ENCODE measurements at regions not wholly inside any gene's neighbourhood (a gene's known extent, or its start where the extent isn't known, plus 50 kb on each side); places are given as distances from the start of the nearest gene placed in this dataset.

- H2AFZ ChIP-seq (ENCODE audit: low read length): no peak overlapping the region
- H3K4me1 ChIP-seq (ENCODE audit: insufficient read depth, low read length): peaks cover 3% of the 10 kb centered on the region; the same call in 1 of the 2 replicates
- H3K18ac ChIP-seq (ENCODE audit: insufficient read length, low read depth, low read length): no peak overlapping the region
- no peak overlapping the region for H2BK5ac ChIP-seq (ENCODE audit: insufficient read length, low read length)
- H3K9me3 ChIP-seq (ENCODE audit: control insufficient read depth, low read depth, low read length): no peaks in the 10 kb centered on the region
- Mint-ChIP-seq H3K9me3 (no peaks in the 10 kb centered on the region; a peak in 1 of 5 replicates), H3K4me1 (peaks cover 20 to 25% of the 10 kb centered on the region in 2 experiments), H3K4me3 (no peak overlapping the region), H3K27ac (no peak overlapping the region), H3K36me3 (ENCODE audit: insufficient read depth in 1 of 3, low read depth in 3 of 3) (no peaks in the 10 kb centered on the region), H3K27me3 (ENCODE audit: low read depth) (no peaks in the 10 kb centered on the region)
- H3K23me2 ChIP-seq (ENCODE audit: insufficient read length, low read depth, low read length, poor library complexity, severe bottlenecking): no peaks in the 10 kb centered on the region
- H4K20me1 ChIP-seq (ENCODE audit: control insufficient read depth, insufficient read depth, insufficient read length): no peaks in the 10 kb centered on the region
- no peaks in the 10 kb centered on the region for H3K79me1 ChIP-seq (ENCODE audit: insufficient read depth, low read depth, low read length, poor library complexity, severe bottlenecking)
- H3K79me2 ChIP-seq (ENCODE audit: insufficient read depth, low read length): no peaks in the 10 kb centered on the region
- no peak overlapping the region for H3K14ac ChIP-seq (ENCODE audit: insufficient read depth, low read length)
- no peak overlapping the region for H3K9ac ChIP-seq (ENCODE audit: extremely low read depth, insufficient read length, low read length)
- H3K27me3 ChIP-seq (ENCODE audit: insufficient read depth, low read length): no peaks in the 10 kb centered on the region
- no peak overlapping the region for H3K4me2 ChIP-seq (ENCODE audit: insufficient read depth, insufficient read length, low read length)
- no peak for DNase-seq
- no peak overlapping the region for H4K5ac ChIP-seq (ENCODE audit: insufficient read length, low read depth, low read length)
- H4K8ac ChIP-seq (replicated peaks; ENCODE audit: insufficient read length, low read depth, low read length): no peak overlapping the region
- no peak overlapping the region for H3K56ac ChIP-seq (ENCODE audit: insufficient read length, low read depth, low read length)
- no peak overlapping the region for H2BK12ac ChIP-seq (ENCODE audit: insufficient read length, low read depth, low read length)
- no peak overlapping the region for H3K27ac ChIP-seq (ENCODE audit: insufficient read length, low read depth, low read length)
- H2AK5ac ChIP-seq (ENCODE audit: insufficient read length, low read length): no peak overlapping the region
- H4K91ac ChIP-seq (ENCODE audit: insufficient read length, low read depth, low read length): no peak overlapping the region
- no peak overlapping the region for H3T11ph ChIP-seq (ENCODE audit: low read length)
- no peak overlapping the region for H3K23ac ChIP-seq (ENCODE audit: insufficient read length, low read depth, low read length)
- no CpG with 5 or more reads among the region's 4 CpGs for WGBS (ENCODE audit: extremely low coverage, insufficient read length, low lambda C conversion rate)
- no peak overlapping the region for H2BK120ac ChIP-seq (ENCODE audit: low read depth, low read length, poor library complexity, severe bottlenecking)
- H3K4ac ChIP-seq (ENCODE audit: low read depth, low read length): no peak overlapping the region
- no peak for TF ChIP-seq CTCF (conservative IDR thresholded peaks at IDR 0.05)
- H2BK20ac ChIP-seq (ENCODE audit: low read depth, low read length, poor library complexity, severe bottlenecking): no peak overlapping the region
- H2BK15ac ChIP-seq (ENCODE audit: low read depth, low read length): no peak overlapping the region
Measured at GRCh38 chr3:145899241-145899640, 261.7 kb downstream of the PLOD2 start.

Measured in H9 (cell line).